IgD-negative memory B cell (primary cell): ENCODE measurements at regions not wholly inside any gene's neighbourhood (a gene's known extent, or its start where the extent isn't known, plus 50 kb on each side); places are given as distances from the start of the nearest gene placed in this dataset.
"Not testable (repeated sequence)": the region's sequence is repeated elsewhere in the genome, so short reads cannot be mapped to it uniquely, and the experiment has no call there.

Experiments used
- H3K27ac Mint-ChIP-seq, 3 donors: one replicate each; pipeline ENCODE4 v1.8.0; 2020 to 2022; ENCODE audit warnings: mild to moderate bottlenecking in 3 of 3, mixed read lengths in 3 of 3, moderate library complexity in 1 of 3
- H3K27me3 Mint-ChIP-seq: one replicate; pipeline ENCODE4 v1.8.0; 2021; ENCODE audit warnings: mixed read lengths
- H3K36me3 Mint-ChIP-seq: one replicate; pipeline ENCODE4 v1.8.0; 2020; ENCODE audit warnings: mild to moderate bottlenecking, mixed read lengths
- H3K4me1 Mint-ChIP-seq, 3 donors: one replicate each; pipeline ENCODE4 v1.8.0; 2020 to 2022; ENCODE audit warnings: mixed read lengths in 3 of 3, mild to moderate bottlenecking in 1 of 3
- H3K4me3 Mint-ChIP-seq, 4 donors: one replicate each; pipeline ENCODE4 v1.8.0; 2020 to 2022; ENCODE audit warnings: mild to moderate bottlenecking in 4 of 4, mixed read lengths in 4 of 4, moderate library complexity in 3 of 4
- H3K9me3 Mint-ChIP-seq, 3 donors: one replicate each; pipeline ENCODE4 v1.8.0; 2020 to 2021; ENCODE audit warnings: mixed read lengths in 3 of 3, mild to moderate bottlenecking in 1 of 3

GRCh38 chr3:75840160-75840559 is 54.8 kb upstream of the ZNF717 start:
- peaks cover 6 to 14% (median 11%) of the 10 kb centered on the region in 3 donors for H3K9me3 Mint-ChIP-seq
- not testable (repeated sequence) for H3K27ac Mint-ChIP-seq, H3K4me1 Mint-ChIP-seq, H3K27me3 Mint-ChIP-seq, H3K36me3 Mint-ChIP-seq, H3K4me3 Mint-ChIP-seq

GRCh38 chr3:75850301-75851008 is 65.1 kb upstream of the ZNF717 start:
- H3K27me3 Mint-ChIP-seq, H3K27ac Mint-ChIP-seq, H3K36me3 Mint-ChIP-seq, H3K4me3 Mint-ChIP-seq, H3K9me3 Mint-ChIP-seq, H3K4me1 Mint-ChIP-seq: not testable (repeated sequence)

GRCh38 chr3:75863130-75863529 is 77.8 kb upstream of the ZNF717 start:
- H3K4me1 Mint-ChIP-seq = no peaks in the 10 kb centered on the region
- no peak overlapping the region for H3K27ac Mint-ChIP-seq
- no peaks in the 10 kb centered on the region for H3K36me3 Mint-ChIP-seq
- H3K9me3 Mint-ChIP-seq = peaks cover 3 to 13% (median 5%) of the 10 kb centered on the region in 3 donors
- H3K27me3 Mint-ChIP-seq = peaks cover 3% of the 10 kb centered on the region
- H3K4me3 Mint-ChIP-seq = no peak overlapping the region

- H3K27ac Mint-ChIP-seq = no peak overlapping the region
- H3K27me3 Mint-ChIP-seq = peaks cover 3% of the 10 kb centered on the region
These were observed 78.5 kb upstream of the ZNF717 start for GRCh38 chr3:75863878-75864277.

GRCh38 chr3:75883719-75884118 is 98.4 kb upstream of the ZNF717 start:
- not testable (repeated sequence) for H3K36me3 Mint-ChIP-seq, H3K4me1 Mint-ChIP-seq, H3K27me3 Mint-ChIP-seq, H3K4me3 Mint-ChIP-seq, H3K27ac Mint-ChIP-seq
- H3K9me3 Mint-ChIP-seq = peaks cover 9 to 12% (median 11%) of the 10 kb centered on the region in 3 donors

More at GRCh38 chr3:75863878-75864277, 78.5 kb upstream of the ZNF717 start:
- Mint-ChIP-seq H3K4me3 (no peak overlapping the region), H3K4me1 (no peaks in the 10 kb centered on the region), H3K9me3 (peaks cover 3 to 8% (median 7%) of the 10 kb centered on the region in 3 donors), H3K36me3 (no peaks in the 10 kb centered on the region)

GRCh38 chr3:75886971-75887526 is 101.7 kb upstream of the ZNF717 start:
- Mint-ChIP-seq H3K9me3 (peaks cover 6 to 7% (median 7%) of the 10 kb centered on the region in 3 donors), H3K4me1 (no peaks in the 10 kb centered on the region), H3K4me3 (no peak overlapping the region), H3K36me3 (no peaks in the 10 kb centered on the region), H3K27ac (no peak overlapping the region), H3K27me3 (no peaks in the 10 kb centered on the region)

GRCh38 chr3:75894234-75894633 is 108.9 kb upstream of the ZNF717 start:
- H3K27ac Mint-ChIP-seq = no peak overlapping the region
- no peak overlapping the region for H3K4me3 Mint-ChIP-seq
- H3K4me1 Mint-ChIP-seq = no peaks in the 10 kb centered on the region
- H3K36me3 Mint-ChIP-seq = no peaks in the 10 kb centered on the region
- no peaks in the 10 kb centered on the region for H3K27me3 Mint-ChIP-seq
- peaks cover 2 to 5% (median 4%) of the 10 kb centered on the region in 3 donors for H3K9me3 Mint-ChIP-seq

- Mint-ChIP-seq H3K27ac (no peak overlapping the region), H3K27me3 (no peaks in the 10 kb centered on the region), H3K36me3 (no peaks in the 10 kb centered on the region)
These were observed 110.9 kb upstream of the ZNF717 start for GRCh38 chr3:75896265-75896664.

GRCh38 chr3:75901446-75901845 is 116.1 kb upstream of the ZNF717 start:
- not testable (repeated sequence) for H3K9me3 Mint-ChIP-seq, H3K4me3 Mint-ChIP-seq, H3K4me1 Mint-ChIP-seq, H3K36me3 Mint-ChIP-seq, H3K27ac Mint-ChIP-seq, H3K27me3 Mint-ChIP-seq

More at GRCh38 chr3:75896265-75896664, 110.9 kb upstream of the ZNF717 start:
- H3K4me3 Mint-ChIP-seq = no peak overlapping the region
- no peaks in the 10 kb centered on the region for H3K4me1 Mint-ChIP-seq
- H3K9me3 Mint-ChIP-seq = peaks cover 2 to 5% (median 4%) of the 10 kb centered on the region in 3 donors

- H3K4me3 Mint-ChIP-seq = no peak overlapping the region
- no peaks in the 10 kb centered on the region for H3K36me3 Mint-ChIP-seq
- H3K27ac Mint-ChIP-seq = no peak overlapping the region
- peaks cover 3% of the 10 kb centered on the region for H3K27me3 Mint-ChIP-seq
- peaks cover 0 to 4% (median 3%) of the 10 kb centered on the region in 3 donors for H3K9me3 Mint-ChIP-seq
- H3K4me1 Mint-ChIP-seq = peaks cover 0 to 2% (median 0%) of the 10 kb centered on the region in 3 donors
These were observed 121.3 kb upstream of the ZNF717 start for GRCh38 chr3:75906555-75907112.

GRCh38 chr3:75913800-75914350 is 128.5 kb upstream of the ZNF717 start:
- peaks cover 3 to 9% (median 8%) of the 10 kb centered on the region in 3 donors for H3K9me3 Mint-ChIP-seq
- no peaks in the 10 kb centered on the region for H3K36me3 Mint-ChIP-seq
- no peak overlapping the region for H3K4me3 Mint-ChIP-seq
- no peak overlapping the region for H3K27ac Mint-ChIP-seq
- no peaks in the 10 kb centered on the region for H3K27me3 Mint-ChIP-seq
- no peaks in the 10 kb centered on the region for H3K4me1 Mint-ChIP-seq

- peaks cover 3 to 11% (median 8%) of the 10 kb centered on the region in 3 donors for H3K9me3 Mint-ChIP-seq
- not testable (repeated sequence) for H3K4me1 Mint-ChIP-seq, H3K36me3 Mint-ChIP-seq, H3K27ac Mint-ChIP-seq, H3K27me3 Mint-ChIP-seq, H3K4me3 Mint-ChIP-seq
These were observed 129.4 kb upstream of the ZNF717 start for GRCh38 chr3:75914741-75915140.

- Mint-ChIP-seq H3K4me1 (no peaks in the 10 kb centered on the region), H3K27ac (no peak overlapping the region), H3K4me3 (no peak overlapping the region), H3K36me3 (no peaks in the 10 kb centered on the region), H3K27me3 (no peaks in the 10 kb centered on the region), H3K9me3 (peaks cover 0 to 4% (median 0%) of the 10 kb centered on the region in 3 donors)
These were observed 153.6 kb upstream of the ZNF717 start for GRCh38 chr3:75938921-75939320.

GRCh38 chr3:75951941-75952340 is 166.6 kb upstream of the ZNF717 start:
- no peaks in the 10 kb centered on the region for H3K36me3 Mint-ChIP-seq
- H3K4me1 Mint-ChIP-seq = no peaks in the 10 kb centered on the region
- H3K9me3 Mint-ChIP-seq = peaks cover 0 to 12% (median 2%) of the 10 kb centered on the region in 3 donors
- H3K27ac Mint-ChIP-seq = no peak overlapping the region
- no peaks in the 10 kb centered on the region for H3K27me3 Mint-ChIP-seq
- no peak overlapping the region for H3K4me3 Mint-ChIP-seq

GRCh38 chr3:75960031-75960430 is 174.7 kb upstream of the ZNF717 start:
- H3K27me3 Mint-ChIP-seq, H3K4me1 Mint-ChIP-seq, H3K4me3 Mint-ChIP-seq, H3K36me3 Mint-ChIP-seq, H3K27ac Mint-ChIP-seq: not testable (repeated sequence)
- H3K9me3 Mint-ChIP-seq = peaks cover 0 to 18% (median 2%) of the 10 kb centered on the region in 3 donors

- H3K27me3 Mint-ChIP-seq, H3K36me3 Mint-ChIP-seq, H3K4me1 Mint-ChIP-seq, H3K4me3 Mint-ChIP-seq, H3K27ac Mint-ChIP-seq: not testable (repeated sequence)
- peaks cover 0 to 22% (median 2%) of the 10 kb centered on the region in 3 donors for H3K9me3 Mint-ChIP-seq
These were observed 176.7 kb upstream of the ZNF717 start for GRCh38 chr3:75962054-75962453.
